CD4-positive, alpha-beta T cell treated with Interleukin-17A for 1 hour (primary cell): ENCODE measurements at regions not wholly inside any gene's neighbourhood (a gene's known extent, or its start where the extent isn't known, plus 50 kb on each side); places are given as distances from the start of the nearest gene placed in this dataset.
"Not testable (repeated sequence)": the region's sequence is repeated elsewhere in the genome, so short reads cannot be mapped to it uniquely, and the experiment has no call there.

ENCODE experiments used
- DNase-seq: peaks from one replicate; pipeline ENCODE4 v3.0.0-alpha.2; 2020

DNA sequence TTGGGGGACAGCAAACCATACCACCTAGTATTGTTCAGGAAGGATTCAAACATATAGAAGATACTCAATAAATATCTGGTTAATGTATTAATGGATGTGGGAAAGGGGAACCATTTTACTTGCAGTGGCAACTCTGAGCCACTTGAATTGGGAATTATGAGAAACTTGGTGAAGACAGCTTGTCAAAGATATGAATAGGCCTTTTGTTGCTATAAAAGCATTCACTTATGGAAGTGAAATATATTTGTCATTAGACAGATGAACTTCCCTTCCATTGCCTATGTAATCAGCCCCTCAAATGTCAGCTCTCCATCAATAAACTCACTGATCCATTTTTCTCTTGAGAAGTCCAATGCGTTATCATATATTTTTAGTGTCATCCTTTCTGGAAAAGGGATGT lies 56.1 kb downstream of the GPR85 start:
- DNase-seq = no peak

DNA sequence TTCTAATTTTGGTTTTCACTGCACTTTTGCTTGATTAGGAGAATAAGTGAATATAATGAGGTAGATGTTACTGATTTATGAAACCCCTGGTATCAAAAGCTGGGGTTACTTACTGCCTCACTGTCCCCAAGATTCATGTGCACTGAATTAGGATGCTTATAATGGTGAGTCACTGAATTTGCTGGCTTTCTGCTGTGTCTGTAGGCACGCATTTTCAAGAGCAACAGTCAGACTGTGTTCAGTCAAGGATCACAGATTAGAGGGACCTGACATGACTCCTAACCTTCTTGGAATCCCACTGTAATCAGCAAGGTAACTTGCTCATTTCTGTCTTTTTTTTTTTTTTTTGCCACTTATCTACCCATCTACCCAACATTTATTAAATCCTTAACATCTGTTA lies 59.7 kb downstream of the GPR85 start:
- no peak for DNase-seq

DNA sequence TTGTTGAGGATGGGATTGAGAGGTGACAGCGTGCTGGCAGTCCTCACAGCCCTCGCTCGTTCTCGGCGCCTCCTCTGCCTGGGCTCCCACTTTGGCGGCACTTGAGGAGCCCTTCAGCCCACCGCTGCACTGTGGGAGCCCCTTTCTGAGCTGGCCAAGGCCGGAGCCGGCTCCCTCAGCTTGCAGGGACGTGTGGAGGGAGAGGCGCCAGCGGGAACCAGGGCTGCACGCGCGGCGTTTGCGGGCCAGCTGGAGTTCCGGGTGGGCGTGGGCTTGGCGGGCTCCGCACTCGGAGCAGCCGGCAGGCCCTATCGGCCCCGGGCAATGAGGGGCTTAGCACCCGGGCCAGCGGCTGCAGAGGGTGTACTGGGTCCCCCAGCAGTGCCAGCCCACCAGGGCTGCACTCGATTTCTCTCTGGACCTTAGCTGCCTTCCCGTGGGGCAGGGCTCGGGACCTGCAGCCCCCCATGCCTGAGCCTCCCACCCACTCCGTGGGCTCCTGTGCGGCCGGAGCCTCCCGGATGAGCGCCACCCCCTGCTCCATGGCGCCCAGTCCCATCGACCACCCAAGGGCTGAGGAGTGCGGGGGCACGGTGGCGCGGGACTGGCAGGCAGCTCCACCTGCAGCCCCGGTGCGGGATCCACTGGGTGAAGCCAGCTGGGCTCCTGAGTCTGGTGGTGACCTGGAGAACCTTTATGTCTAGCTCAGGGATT lies 69.3 kb downstream of the GPR85 start:
- DNase-seq = not testable (repeated sequence)

DNA sequence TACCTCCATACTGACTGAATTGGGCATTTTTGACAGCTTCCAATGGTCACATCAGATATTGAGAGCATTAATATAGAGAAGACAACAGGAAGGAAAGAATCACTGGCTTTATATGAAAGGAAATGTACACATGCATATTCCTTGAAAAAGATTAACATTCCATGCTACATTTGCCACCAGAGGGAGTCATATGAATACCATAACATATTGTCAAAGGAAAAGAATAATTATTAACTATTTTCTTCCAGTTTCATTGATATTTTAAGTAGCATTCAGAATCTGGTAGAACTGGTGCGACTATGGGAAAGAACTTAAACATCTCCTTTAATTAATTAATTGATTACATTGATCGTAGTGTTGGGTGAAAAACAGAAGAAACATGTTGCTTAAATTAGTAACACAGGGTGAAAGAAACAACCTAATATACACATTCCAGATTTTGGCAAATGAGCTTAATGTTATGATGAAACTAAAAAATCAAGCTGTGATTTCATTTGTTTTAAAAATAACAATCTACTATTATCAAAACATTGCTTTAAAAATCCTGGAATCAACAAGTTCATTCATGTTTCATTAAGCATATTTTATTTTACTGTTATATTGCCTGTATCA lies 71.5 kb downstream of the GPR85 start:
- DNase-seq = no peak

DNA sequence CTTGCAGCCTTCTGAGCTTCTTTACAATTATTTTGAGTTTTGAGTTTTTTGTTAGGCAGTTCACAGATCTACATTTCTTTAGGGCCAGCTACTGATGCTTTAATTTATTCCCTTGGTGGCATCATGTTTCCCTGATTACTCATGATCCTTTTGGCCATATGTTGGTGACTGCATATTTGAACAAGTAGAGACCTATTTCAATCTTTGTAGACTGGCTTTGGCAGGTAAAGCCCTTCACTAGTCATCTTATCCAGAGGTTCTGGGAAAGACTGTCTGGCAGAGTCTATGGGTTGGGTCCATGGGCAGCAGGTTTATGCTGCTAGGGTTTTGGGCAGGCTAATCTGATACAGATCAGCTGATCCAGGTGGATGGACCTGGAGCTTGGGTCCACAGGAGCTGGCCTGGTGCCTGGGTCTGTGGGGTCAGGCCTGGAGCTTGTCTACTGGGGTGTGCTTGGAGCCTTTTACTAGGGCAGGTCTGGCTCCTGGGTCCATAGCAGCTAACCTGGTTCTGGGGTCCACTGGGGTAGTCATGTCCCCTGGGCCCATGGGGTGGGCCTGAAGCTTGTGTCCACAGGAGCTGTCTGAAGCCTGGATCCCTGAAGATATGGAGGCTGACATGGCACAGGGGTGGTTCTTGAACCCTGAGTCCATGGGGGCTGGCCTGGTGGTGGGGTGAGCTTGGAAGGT lies 72.7 kb downstream of the GPR85 start:
- no peak for DNase-seq

DNA sequence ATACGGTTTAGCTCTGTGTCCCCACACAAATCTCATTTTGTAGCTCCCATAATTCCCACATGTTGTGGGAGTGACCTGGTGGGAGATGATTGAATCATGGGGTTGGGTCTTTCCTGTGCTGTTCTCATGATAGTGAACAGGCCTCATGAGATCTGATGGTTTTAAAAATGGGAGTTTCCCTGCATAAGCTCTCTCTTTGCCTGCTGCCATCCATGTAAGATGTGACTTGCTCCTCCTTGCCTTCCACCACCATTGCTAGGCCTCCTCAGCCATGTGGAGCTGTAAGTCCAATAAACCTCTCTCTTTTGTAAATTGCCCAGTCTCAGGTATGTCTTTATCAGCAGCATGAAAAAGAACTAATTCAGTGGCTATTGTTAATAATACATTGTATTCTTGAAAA lies 73.8 kb downstream of the GPR85 start:
- DNase-seq = not testable (repeated sequence)

DNA sequence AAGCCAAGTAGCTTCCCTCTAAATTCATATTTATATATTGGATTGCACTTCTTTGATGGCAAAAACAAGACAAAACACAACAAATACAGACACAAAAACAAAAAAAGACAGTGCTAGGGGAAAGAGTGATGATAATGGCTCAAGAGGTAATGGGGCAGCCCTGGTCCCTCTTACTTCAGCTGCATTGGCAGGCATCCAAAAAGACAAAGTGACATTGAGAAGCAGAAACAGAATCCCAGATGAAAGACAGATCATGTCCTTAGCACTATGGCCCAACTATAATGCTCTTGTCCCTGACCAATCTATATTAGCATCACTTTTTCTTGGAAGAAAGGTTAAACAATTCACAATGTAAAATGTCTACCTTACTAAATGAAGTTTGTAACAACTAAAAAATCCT lies 76.2 kb downstream of the GPR85 start:
- no peak for DNase-seq

DNA sequence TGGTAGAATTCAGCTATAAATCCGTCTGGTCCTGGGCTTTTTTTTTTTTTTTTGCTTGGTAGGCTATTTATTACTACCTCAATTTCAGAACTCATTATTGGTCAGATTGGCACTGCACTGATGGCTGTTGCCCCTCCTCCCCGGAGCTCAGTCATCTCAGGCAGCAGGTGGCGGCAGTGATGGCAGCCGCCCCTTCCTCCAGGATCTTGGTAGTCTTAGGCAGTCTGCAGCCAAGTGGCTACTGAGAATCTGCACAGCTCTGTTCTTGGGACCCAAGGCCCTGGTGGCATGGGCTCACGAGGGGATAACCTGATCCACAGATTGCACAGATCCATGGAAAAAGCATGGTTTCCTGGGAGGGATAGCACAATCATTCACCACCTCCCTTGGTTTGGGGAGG lies 77.9 kb downstream of the GPR85 start:
- no peak for DNase-seq

DNA sequence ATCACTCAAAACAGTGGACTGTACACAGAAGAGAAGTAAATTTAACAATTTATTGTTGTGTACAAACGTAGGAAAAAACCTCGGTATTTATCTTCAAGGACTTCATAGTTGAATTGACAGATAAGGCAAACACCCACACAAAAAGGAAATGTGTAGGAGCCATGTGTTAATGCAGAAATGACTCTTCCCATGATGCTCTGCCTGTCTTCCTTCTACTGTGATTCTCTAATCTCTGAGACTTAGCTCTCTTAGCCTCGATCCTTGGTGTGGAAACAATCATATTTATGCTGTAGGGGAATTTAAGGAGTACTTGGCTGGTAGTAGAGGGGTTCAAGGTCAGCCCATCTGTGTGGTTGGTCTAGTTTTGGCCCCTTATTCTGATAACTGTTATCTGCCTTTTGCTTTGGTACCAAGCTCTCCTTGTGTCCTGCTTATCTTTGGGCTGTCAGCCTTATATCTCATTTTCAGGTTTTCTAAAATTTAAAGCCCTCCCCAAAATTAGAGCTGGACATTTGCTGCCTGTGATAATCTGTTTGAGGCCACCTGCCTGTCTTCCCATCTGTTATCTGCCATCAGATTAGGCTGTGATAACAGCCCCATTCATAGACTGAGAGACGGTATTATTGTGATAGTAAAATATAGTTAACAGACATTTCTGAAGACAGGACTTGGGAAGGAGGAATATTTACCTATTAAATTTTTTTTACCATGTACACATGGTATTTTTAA lies 81.7 kb downstream of the GPR85 start:
- DNase-seq = no peak

DNA sequence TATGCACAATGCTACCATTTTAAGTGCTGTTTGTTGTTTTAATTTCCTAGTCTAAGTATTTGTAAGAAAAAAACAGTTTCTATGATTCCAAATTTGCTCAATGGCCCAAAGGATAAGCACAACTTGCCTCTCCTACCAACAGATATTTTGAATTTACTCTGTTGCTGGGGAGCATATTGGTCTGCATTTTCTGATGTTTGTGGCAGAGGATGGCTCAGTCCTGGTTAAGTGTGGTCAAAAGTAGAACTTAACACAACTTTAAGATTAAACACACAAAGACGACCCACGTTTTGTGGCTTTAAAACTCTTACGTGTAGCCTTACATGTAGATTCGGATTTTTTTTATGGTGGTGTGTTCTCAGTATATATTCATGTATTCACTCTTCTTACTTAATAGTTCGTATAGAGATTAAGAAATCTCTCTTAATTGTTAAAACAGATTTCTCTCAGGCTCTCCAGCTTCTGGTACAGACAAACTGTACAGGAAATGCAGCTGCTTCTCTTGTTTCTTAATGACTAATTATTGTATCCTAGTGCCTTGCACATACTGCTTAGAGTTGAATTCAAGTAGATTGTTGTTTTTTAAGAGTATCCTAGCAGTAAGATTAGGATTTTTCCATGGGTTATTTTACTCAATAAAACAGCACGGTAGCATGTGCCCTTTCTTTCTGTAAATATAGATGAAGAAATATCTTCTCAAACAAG lies 86.2 kb downstream of the GPR85 start:
- DNase-seq = no peak

DNA sequence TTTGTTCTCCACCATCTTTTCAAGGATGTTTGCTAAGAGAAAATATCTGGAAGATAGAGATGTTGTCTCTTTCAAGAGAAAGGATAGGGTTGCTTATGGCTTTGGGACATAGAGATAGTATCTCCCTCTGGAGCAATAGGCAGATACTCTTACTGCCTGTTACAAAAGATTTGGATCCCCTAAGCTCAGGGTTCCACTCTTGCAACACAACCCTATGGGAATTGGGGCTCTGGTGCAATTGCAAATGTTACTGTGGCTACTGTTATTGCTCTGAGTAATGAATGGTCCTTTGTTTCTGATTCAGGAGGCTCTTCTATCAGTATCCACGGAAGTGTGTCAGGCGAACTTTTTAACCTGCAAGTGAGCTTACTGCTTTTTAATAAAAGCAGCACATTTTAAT lies 88.8 kb downstream of the GPR85 start:
- DNase-seq = no peak

DNA sequence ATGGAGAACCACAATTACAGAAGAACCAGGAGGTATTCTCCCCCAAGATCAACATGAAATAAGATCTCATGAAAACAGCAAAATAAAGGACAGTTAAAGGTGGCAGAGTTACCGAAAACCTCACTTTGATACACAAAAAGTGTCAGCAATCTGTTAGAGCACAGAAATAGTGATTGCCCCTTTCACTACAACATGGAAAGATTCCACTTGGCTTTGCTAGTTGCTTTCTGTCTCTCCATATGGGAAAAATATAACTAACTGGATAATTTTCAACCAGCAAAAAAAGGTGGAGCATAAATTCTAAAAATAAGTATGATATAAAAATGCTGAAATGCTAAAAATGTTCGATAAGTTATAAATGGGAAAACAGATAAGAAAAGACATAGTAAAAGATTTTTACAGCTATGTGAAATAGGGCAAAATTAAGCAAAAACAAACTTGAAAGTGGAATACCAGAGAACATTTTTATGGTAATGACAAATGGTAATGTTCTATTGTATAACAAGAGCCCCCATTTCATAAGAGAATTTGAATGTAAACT lies 90.2 kb downstream of the GPR85 start:
- no peak for DNase-seq

DNA sequence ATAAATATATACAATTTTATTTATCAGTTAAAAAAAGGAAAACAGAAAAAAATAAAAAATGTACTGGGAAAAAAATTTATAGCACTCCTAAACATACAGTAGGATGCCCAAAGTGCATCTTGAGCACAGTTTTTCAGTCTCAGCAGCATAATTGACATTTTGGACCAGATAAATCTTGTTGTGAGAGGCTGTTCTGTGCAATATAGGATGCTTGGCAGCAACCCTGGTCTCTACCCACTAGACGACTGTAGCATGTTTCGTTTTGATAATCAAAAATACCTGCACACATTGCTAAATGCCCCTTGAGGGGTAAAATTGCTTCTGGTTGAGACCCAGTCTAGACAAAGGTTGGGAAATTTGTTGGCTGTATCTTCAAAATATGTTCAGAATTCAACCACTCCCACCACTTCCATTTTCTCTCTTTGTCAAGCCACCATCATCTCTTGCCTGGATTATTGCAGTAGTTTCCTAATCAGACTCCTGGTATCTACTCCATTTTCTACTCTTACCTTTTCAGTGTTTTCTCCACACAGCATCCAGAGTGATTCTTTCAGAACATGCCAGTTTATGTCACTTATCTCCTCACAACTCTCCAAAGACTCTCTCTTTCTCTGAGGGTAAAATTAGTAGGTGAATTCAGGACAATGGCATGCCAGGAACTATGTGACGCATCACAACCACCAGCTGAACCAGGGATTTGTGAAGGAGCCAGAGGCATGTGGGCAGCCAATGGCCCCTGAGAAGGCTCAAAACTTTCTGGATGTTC lies 91.4 kb downstream of the GPR85 start:
- DNase-seq = no peak

DNA sequence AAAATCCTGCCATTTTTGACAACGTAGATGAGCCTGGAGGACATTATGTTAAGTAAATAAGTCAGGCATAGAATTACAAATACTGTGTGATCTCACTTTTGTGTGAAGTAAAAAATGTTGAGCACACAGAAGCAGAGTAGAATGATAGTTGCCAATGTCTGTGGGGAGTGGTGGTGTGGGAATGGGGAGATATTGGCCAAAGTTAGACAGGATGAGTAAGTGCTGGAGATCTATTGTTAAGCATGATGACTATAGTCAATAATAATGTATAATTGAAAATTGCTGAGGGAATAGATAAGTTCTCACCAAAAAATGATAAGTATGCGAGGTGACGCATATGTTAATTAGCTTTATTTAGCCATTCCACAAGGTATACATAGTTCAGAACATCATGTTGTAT lies 92.0 kb downstream of the GPR85 start:
- no peak for DNase-seq

DNA sequence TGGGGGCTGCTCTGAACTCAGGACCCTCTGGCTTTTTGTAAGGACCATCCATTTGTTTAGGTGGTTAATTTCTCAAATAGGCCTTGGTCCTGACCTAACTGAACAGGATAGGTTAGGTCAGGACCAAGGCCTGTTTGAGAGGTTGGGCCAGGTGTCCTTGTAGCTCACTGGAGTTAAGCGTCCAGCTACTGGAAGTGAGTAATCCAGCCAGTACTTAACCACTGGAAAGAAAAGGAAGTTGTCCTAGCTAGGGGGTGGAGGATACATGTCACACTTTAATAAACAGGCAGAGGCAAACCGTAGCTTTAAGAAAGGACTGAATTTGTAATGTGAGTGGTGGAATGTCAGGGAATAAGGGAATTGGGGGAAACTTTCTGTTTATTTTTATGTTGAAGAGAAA lies 96.0 kb downstream of the GPR85 start:
- no peak for DNase-seq

DNA sequence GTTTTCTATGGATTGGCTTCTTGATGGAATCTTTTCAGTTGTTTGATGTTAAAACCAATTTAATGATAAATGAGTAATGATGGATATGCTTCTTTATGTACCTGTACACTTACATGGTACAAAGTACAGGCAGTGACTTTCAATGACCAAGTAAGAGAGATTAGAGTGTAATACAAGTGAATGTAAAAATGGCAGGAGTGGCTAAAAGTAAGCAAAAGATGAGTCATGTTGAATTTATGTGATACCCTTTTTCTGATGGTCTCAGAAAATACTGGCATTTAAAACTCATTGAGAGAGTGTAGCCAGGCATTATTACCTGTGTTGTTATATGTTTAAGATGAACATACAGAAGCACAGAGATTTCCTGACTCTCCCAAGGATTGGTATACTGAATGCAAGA lies 97.1 kb downstream of the GPR85 start:
- DNase-seq = no peak

DNA sequence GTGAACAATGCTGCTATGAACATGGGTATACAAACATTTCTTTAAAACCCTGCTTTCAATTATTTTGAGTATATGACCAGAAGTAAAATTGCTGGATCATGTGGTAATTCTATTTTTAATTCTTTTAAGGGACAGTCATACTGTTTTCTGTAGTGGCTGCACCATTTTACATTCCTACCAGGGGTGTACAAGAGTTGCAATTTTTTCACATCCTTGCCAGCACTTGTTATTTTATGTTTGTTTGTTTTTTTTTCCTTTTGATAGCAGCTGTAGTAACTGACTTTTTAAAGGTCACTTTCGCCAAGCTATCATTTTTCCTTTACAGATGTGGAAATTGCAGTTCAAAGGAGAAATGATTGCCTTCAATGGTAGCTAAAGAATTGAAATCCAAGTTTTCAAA lies 99.5 kb downstream of the GPR85 start:
- no peak for DNase-seq

DNA sequence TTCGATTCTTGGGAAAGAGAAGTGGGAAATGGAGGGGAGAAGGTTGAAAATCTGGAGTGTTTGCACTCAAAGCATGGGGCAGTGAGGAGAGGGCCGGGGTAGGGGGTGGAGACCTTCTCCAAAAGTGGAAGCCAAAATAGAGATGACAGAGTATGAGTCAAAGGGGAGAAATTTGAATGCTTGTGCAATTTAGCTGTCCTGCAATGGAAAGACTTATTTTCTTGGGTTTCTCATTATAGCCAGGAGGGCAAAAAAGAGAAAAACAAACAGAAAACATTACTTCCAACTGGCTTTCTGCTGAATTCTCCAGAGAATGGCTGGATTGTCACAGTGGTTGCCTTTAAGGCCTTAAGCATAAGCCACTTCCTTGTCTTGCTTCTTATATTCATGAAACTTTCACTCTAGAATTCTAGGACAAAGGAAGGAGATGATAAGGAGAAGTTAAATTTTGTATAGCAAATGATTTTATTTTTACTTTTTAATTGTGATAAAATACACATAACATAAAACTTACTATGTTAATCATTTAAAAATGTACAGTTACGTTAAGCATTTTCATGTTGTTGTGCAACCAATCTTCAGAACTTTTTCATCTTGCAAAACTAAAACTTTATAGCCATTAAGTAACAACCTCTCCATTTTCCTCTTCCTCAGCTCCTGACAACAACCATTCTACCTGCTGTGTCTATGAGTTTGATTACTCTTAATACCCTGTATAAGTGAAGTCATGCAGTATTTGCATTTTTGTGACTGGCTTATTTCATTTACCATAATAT lies 100.2 kb downstream of the GPR85 start:
- no peak for DNase-seq

DNA sequence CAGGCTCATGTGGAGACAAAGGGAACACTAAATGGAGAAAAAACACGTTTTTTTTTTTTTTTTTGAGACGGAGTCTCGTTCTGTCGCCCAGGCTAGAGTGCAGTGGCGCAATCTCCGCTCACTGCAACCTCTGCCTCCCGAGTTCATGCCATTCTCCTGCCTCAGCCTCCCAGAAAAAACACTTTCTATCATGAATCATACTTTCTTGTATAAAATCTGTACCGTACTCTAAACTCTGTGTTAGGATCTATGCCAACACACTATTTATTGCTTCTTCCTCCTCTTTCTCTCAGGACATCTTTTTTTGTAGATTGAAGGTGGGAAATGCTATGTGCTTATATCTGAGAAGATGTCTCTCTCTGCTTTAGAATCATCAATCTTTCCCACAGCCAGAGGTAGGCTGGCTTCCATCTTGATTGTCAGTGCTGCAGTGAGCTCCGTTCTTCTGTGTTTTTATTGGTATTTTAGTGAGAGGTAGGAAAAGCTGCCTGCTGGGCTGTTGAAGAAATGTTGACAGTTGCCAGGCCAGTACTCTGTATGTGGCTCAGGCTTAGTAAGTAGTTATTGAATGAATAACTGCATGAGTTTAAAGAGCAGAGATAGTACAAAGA lies 101.1 kb downstream of the GPR85 start:
- DNase-seq = no peak

DNA sequence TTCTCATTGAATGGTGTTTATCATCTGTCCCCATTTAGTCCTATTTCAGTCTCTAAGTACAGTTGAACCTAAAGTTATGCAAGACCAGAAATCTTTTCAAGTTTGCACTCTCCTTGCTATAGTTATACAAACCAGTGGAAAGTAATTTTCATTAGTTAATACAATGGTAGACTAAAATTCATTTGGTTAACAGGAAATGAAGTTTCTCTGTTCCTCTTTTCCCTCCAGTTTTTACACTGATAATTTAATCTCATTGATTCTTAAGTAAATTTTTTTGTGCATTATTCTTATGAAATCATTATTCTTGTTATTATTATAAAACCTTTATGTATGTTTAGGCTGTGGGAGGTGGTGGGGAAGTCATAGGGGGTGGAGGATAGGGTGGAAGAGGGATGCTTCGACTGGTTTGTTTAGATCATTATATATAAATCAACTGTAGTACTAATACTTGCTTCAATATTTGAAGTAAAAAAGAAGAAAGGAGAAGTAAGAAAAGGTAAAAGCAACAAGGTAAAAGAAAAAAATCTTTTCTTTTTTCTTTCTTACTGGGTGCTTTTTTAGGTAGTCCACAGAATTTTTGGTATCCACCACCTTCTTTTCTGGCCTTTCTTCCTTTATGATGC lies 104.1 kb downstream of the GPR85 start:
- DNase-seq = no peak
